PC-3 (cell line): ENCODE measurements at regions not wholly inside any gene's neighbourhood (a gene's known extent, or its start where the extent isn't known, plus 50 kb on each side); places are given as distances from the start of the nearest gene placed in this dataset.

ENCODE experiments used
- ATAC-seq: fragments of 200-7000 bp; cut with Tn5 transposase; 2 replicates; pipeline ENCODE4 v1.9.1; 2020; ENCODE audit warnings: mild to moderate bottlenecking, moderate library complexity
- BruUV-seq: library from RNA; stranded (reverse); fragments of 400-500 nt; replicated peaks from 2 replicates; lab custom pipeline; 2021; lab: Mats Ljungman, UMichigan
- CTCF ChIA-PET: fragments of 300-600 bp; sonication (Branson Sonifier 250); formaldehyde crosslinking; loops from one replicate; lab custom pipeline; 2022; ENCODE audit warnings: antibody characterized with exemption; lab: Charles Lee
- POLR2A ChIA-PET: fragments of 300-600 bp; sonication (Branson Sonifier 250); formaldehyde crosslinking; loops from one replicate; lab custom pipeline; 2022; ENCODE audit warnings: antibody characterized with exemption; ENCODE audit not compliant: unreplicated experiment; lab: Charles Lee
- DNase-seq: peaks from one replicate; pipeline ENCODE4 v3.0.0-alpha.2; 2015
- H2AFZ ChIP-seq: fragments of 300-600 bp; sonication (generic); 2 replicates; pipeline ENCODE4 v1.6.0; 2016; ENCODE audit warnings: antibody characterized with exemption, low read length
- H3F3A ChIP-seq: fragments of 300-600 bp; sonication (generic); one replicate; pipeline ENCODE4 v1.6.0; 2017; ENCODE audit warnings: antibody characterized with exemption, low read length, control low read depth, mild to moderate bottlenecking; ENCODE audit not compliant: unreplicated experiment
- H3K27ac ChIP-seq: fragments of 300-600 bp; sonication (generic); 2 replicates; pipeline ENCODE4 v1.5.1; 2016; ENCODE audit warnings: mild to moderate bottlenecking, low read length
- H3K27me3 ChIP-seq: fragments of 300-600 bp; sonication (generic); 2 replicates; pipeline ENCODE4 v1.6.1; 2016; ENCODE audit warnings: low read length, mixed read lengths
- H3K36me3 ChIP-seq: fragments of 300-600 bp; sonication (generic); 2 replicates; pipeline ENCODE4 v1.6.1; 2016; ENCODE audit warnings: low read depth, mixed run types, low read length, mixed read lengths
- H3K4me1 ChIP-seq: fragments of 300-600 bp; sonication (generic); 2 replicates; pipeline ENCODE4 v1.5.1; 2016; ENCODE audit warnings: low read length; ENCODE audit not compliant: insufficient read depth
- H3K4me2 ChIP-seq: fragments of 300-600 bp; sonication (generic); 2 replicates; pipeline ENCODE4 v1.6.0; 2016; ENCODE audit warnings: low read length
- H3K4me3 ChIP-seq: fragments of 300-600 bp; sonication (generic); 2 replicates; pipeline ENCODE4 v1.5.1; 2016; ENCODE audit warnings: mild to moderate bottlenecking, low read length, mixed read lengths
- H3K79me2 ChIP-seq: fragments of 300-600 bp; sonication (generic); 2 replicates; pipeline ENCODE4 v1.6.1; 2017; ENCODE audit warnings: low read length, mixed read lengths
- H3K9ac ChIP-seq: fragments of 300-600 bp; sonication (generic); 2 replicates; pipeline ENCODE4 v1.6.0; 2016; ENCODE audit warnings: mild to moderate bottlenecking, low read length
- H3K9me2 ChIP-seq: fragments of 300-600 bp; sonication (generic); replicated peaks from 2 replicates; pipeline ENCODE4 v1.6.1; 2016; ENCODE audit warnings: mixed run types, low read length, mixed read lengths
- H3K9me3 ChIP-seq: fragments of 300-600 bp; sonication (generic); 2 replicates; pipeline ENCODE4 v1.6.1; 2016; ENCODE audit warnings: low read length, mixed read lengths
- H4K20me1 ChIP-seq: fragments of 300-600 bp; sonication (generic); 2 replicates; pipeline ENCODE4 v1.6.1; 2016; ENCODE audit warnings: low read length, mixed read lengths
- CTCF ChIP-seq: fragments of 300-600 bp; sonication (generic); conservative IDR thresholded peaks from 2 replicates; pipeline ENCODE4 v1.5.1; 2017; ENCODE audit warnings: antibody characterized with exemption, low read depth, mild to moderate bottlenecking, low read length
- EZH2 ChIP-seq: fragments of 300-600 bp; sonication (generic); IDR thresholded peaks from one replicate; pipeline ENCODE4 v1.6.1; 2017; ENCODE audit warnings: antibody characterized with exemption, mild to moderate bottlenecking, low read length; ENCODE audit not compliant: unreplicated experiment
- EZH2phosphoT487 ChIP-seq: fragments of 300-600 bp; sonication (generic); IDR thresholded peaks from 2 replicates; pipeline ENCODE4 v1.6.1; 2018; ENCODE audit warnings: mild to moderate bottlenecking, antibody characterized with exemption, low read length, borderline replicate concordance
- intact Hi-C: fragments of 100-400 bp; cut with micrococcal nuclease; formaldehyde crosslinking; loops from 2 replicates; pipeline ENCODE4 v1.9.0; 2023

DNA sequence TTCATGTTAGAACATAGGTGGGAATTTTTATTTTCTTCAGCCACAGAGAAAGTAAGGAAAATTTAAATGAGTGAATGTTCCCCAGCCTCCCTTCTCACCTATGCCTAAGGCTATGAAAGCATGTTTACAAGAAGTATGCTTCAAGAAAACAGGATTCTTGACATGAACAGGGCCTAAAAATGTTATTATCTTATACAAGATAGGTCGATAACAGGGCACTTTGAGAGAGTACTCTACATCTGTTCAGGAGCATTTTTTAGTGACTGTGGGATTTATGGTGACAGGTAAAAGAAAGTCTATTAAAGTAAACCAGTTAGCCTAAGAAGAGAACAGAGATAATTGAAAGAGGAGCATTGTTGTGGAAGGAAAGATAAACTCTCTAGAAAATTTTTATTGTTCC is 222.9 kb upstream of the DAAM1 start:
- DNase-seq (no peak), ATAC-seq (no peak)
- ChIA-PET CTCF (no interaction called here), POLR2A (no interaction called here)
- Histone ChIP-seq H3K27me3 (peaks cover 71% of the 10 kb centered on the region), H3K4me2 (no peak overlapping the region), H3K27ac (no peak overlapping the region), H3K4me1 (no peaks in the 10 kb centered on the region), H3K9ac (no peak overlapping the region), H3F3A (no peaks in the 10 kb centered on the region), H4K20me1 (no peaks in the 10 kb centered on the region), H3K9me2 (no peaks in the 10 kb centered on the region), H3K36me3 (no peaks in the 10 kb centered on the region), H3K79me2 (no peaks in the 10 kb centered on the region), H3K4me3 (no peak overlapping the region), H2AFZ (no peak overlapping the region), H3K9me3 (no peaks in the 10 kb centered on the region)
- TF ChIP-seq EZH2phosphoT487 (no peak), EZH2 (no peak), CTCF (no peak)
- intact Hi-C loops: no loop called here
- BruUV-seq: no TSS peak

GRCh38 chr14:58966997-58967396 is 221.5 kb upstream of the DAAM1 start:
- Histone ChIP-seq H3K9me2 (no peaks in the 10 kb centered on the region), H3K27ac (no peak overlapping the region), H3K4me2 (no peak overlapping the region), H3F3A (no peaks in the 10 kb centered on the region), H3K9me3 (no peaks in the 10 kb centered on the region), H4K20me1 (no peaks in the 10 kb centered on the region), H3K4me1 (no peaks in the 10 kb centered on the region), H3K4me3 (no peak overlapping the region), H3K36me3 (no peaks in the 10 kb centered on the region), H3K27me3 (peaks cover 77% of the 10 kb centered on the region), H2AFZ (no peak overlapping the region), H3K9ac (no peak overlapping the region), H3K79me2 (no peaks in the 10 kb centered on the region)
- DNase-seq: no peak
- CTCF ChIA-PET: no interaction called here
- ATAC-seq: no peak
- POLR2A ChIA-PET: no interaction called here
- BruUV-seq: no TSS peak
- intact Hi-C loops: no loop called here
- TF ChIP-seq EZH2: no peak
- TF ChIP-seq CTCF: no peak
- no peak for TF ChIP-seq EZH2phosphoT487

DNA sequence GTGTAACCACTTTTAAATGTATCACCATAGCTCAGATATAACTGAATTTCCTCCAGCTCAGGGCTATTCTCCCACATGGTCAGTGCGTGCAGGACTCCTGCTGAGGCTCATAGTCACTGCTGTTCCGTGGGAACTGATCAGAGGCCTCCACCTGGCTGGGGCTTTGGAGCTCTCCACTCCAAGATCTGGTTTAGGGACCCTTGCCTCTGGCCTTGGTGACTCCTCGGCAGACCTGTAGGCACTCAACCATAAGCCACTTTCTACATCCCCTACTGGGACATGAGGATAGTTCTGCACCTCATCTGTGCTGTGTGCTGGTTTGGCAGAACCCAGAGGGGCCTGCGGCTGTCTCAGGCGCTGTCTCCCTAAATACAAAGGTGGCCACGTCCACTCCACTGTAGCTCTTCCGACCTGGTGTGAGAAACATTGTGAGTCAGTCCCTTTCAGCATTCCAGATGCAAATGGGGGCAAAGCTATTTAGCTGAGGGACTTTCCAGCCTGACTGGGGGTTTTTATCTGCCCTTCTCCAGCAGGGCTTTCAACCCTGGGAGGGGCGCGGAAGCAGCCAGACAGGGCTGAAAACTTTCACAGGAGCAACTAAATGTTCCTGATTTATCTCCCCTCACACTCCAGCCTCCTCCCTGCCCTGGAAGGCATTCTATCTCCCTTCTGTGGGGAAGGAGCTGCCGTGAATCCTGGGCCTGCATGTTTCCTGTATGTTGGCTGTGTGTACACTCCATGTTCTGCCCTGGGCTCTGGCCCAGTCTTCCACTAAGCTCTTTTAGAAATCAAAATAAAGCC is 218.3 kb upstream of the DAAM1 start:
- H3K9me2 ChIP-seq: no peaks in the 10 kb centered on the region
- intact Hi-C loops: no loop called here
- H3K9me3 ChIP-seq: no peaks in the 10 kb centered on the region
- H2AFZ ChIP-seq: no peak overlapping the region
- TF ChIP-seq CTCF: no peak
- no peak for TF ChIP-seq EZH2phosphoT487
- TF ChIP-seq EZH2: no peak
- H3K4me3 ChIP-seq: no peak overlapping the region
- H3K79me2 ChIP-seq: no peaks in the 10 kb centered on the region
- H4K20me1 ChIP-seq: no peaks in the 10 kb centered on the region
- POLR2A ChIA-PET: no interaction called here
- peaks cover 91% of the 10 kb centered on the region for H3K27me3 ChIP-seq
- H3K9ac ChIP-seq: no peak overlapping the region
- H3F3A ChIP-seq: no peaks in the 10 kb centered on the region
- no peaks in the 10 kb centered on the region for H3K4me1 ChIP-seq
- BruUV-seq: no TSS peak
- CTCF ChIA-PET: no interaction called here
- no peaks in the 10 kb centered on the region for H3K36me3 ChIP-seq
- H3K4me2 ChIP-seq: no peak overlapping the region
- DNase-seq (no peak), ATAC-seq (no peak)
- no peak overlapping the region for H3K27ac ChIP-seq
